A549 (cell line): ENCODE measurements at regions not wholly inside any gene's neighbourhood (a gene's known extent, or its start where the extent isn't known, plus 50 kb on each side); places are given as distances from the start of the nearest gene placed in this dataset.

Source experiments
- ATAC-seq, 2 experiments: fragments of 200-7000 bp in 1 of 2; fragments of >200 bp in 1 of 2; cut with Nextera tagmentation in 1 of 2; cut with Tn5 transposase in 1 of 2; 3 replicates each; pipeline versions ENCODE4 v1.8.0 to v1.9.1; 2018 to 2020; ENCODE audit warnings: mild to moderate bottlenecking in 1 of 2, moderate library complexity in 1 of 2
- CTCF ChIA-PET: fragments of 300-600 bp; sonication (Branson Sonifier 250); formaldehyde crosslinking; extraction: SDS; loops from one replicate; lab custom pipeline; 2021; ENCODE audit warnings: antibody characterized with exemption, inconsistent platforms; lab: Yijun Ruan, JAX
- POLR2A ChIA-PET: fragments of 350-600 bp; formaldehyde crosslinking; extraction: SDS; loops from one replicate; lab custom pipeline; 2021; ENCODE audit warnings: antibody characterized with exemption, inconsistent platforms; lab: Yijun Ruan, JAX
- DNase-seq, 2 experiments: peaks; one replicate each; pipeline versions ENCODE4 v3.0.0 to v3.0.0-alpha.2; 2011 to 2016; ENCODE audit warnings: low read depth in 1 of 2, low spot score in 1 of 2
- FAIRE-seq: peaks from 2 replicates; lab custom pipeline; 2011; peaks lifted over from hg19 to GRCh38; lab: Jason Lieb, UNC
- H3K27ac ChIP-seq, 2 experiments: fragments of >200 bp; sonication (Bioruptor Twin); formaldehyde crosslinking; 3 replicates each; pipeline ENCODE4 v1.5.1; 2016 to 2017
- H3K4me1 ChIP-seq: fragments of >200 bp; sonication (Bioruptor Twin); formaldehyde crosslinking; 3 replicates; pipeline ENCODE4 v1.6.1; 2016
- H3K4me2 ChIP-seq: fragments of >200 bp; sonication (Bioruptor Twin); formaldehyde crosslinking; 3 replicates; pipeline ENCODE4 v1.6.1; 2016
- H3K4me3 ChIP-seq: fragments of >200 bp; sonication (Bioruptor Twin); formaldehyde crosslinking; 3 replicates; pipeline ENCODE4 v1.5.1; 2016
- H3K9me3 ChIP-seq: fragments of >200 bp; sonication (Bioruptor Twin); formaldehyde crosslinking; 3 replicates; pipeline ENCODE4 v1.6.1; 2016
- CBX2 ChIP-seq: fragments of 200-600 bp; sonication (generic); IDR thresholded peaks from 2 replicates; pipeline ENCODE4 v1.6.1; 2016; ENCODE audit warnings: low read depth, mild to moderate bottlenecking, borderline replicate concordance
- CHD4 ChIP-seq: fragments of 200-600 bp; sonication (generic); IDR thresholded peaks from 2 replicates; pipeline ENCODE4 v1.6.1; 2016; ENCODE audit warnings: antibody characterized with exemption, mild to moderate bottlenecking, borderline replicate concordance
- EHMT2 ChIP-seq: fragments of 200-600 bp; sonication (generic); IDR thresholded peaks from 2 replicates; pipeline ENCODE4 v1.6.1; 2016; ENCODE audit warnings: antibody characterized with exemption, low read depth, mild to moderate bottlenecking, moderate library complexity
- EP300 ChIP-seq, 2 experiments: fragments of >200 bp; sonication (Bioruptor Twin); formaldehyde crosslinking; IDR thresholded peaks; 2 replicates in 1 of 2; 3 replicates in 1 of 2; pipeline ENCODE4 v1.6.1; 2016 to 2017
- FOXS1 ChIP-seq: fragments of 250-450 bp; sonication (Bioruptor Pico); IDR thresholded peaks from 2 replicates; pipeline ENCODE4 v1.5.0; 2020; ENCODE audit warnings: mild to moderate bottlenecking, moderate library complexity
- GATA3 ChIP-seq: IDR thresholded peaks from 2 replicates; pipeline ENCODE4 v1.6.1; 2012; ENCODE audit warnings: borderline replicate concordance
- HDAC2 ChIP-seq: fragments of 200-600 bp; sonication (generic); IDR thresholded peaks from 2 replicates; pipeline ENCODE4 v1.6.1; 2016
- HOXB13 ChIP-seq: fragments of 250-450 bp; sonication (Bioruptor Pico); IDR thresholded peaks from 2 replicates; pipeline ENCODE4 v1.5.0; 2020; ENCODE audit warnings: low read depth, mild to moderate bottlenecking, moderate library complexity
- MAFK ChIP-seq: fragments of 450-650 bp; IDR thresholded peaks from 2 replicates; pipeline ENCODE4 v1.6.1; 2014; ENCODE audit not compliant: partially characterized antibody
- MYC ChIP-seq: IDR thresholded peaks from 2 replicates; pipeline ENCODE4 v1.6.1; 2012; ENCODE audit warnings: mild to moderate bottlenecking, inconsistent platforms, low read length, improper control_type of control experiment, borderline replicate concordance
- POLR2AphosphoS2 ChIP-seq: conservative IDR thresholded peaks from 2 replicates; pipeline ENCODE4 v1.6.1; 2012; ENCODE audit warnings: low read length, improper control_type of control experiment, inconsistent platforms
- RAD21 ChIP-seq, 2 experiments: fragments of >200 bp in 1 of 2; sonication (Bioruptor Twin) in 1 of 2; formaldehyde crosslinking in 1 of 2; IDR thresholded peaks in 1 of 2; conservative IDR thresholded peaks in 1 of 2; 2 replicates in 1 of 2; 3 replicates in 1 of 2; pipeline ENCODE4 v1.6.1; 2012 to 2018; ENCODE audit warnings: inconsistent platforms in 1 of 2
- RARB ChIP-seq: fragments of 250-450 bp; sonication (Bioruptor Pico); IDR thresholded peaks from 2 replicates; pipeline ENCODE4 v1.8.0; 2021; ENCODE audit warnings: mild to moderate bottlenecking, moderate library complexity
- TFCP2L1 ChIP-seq: fragments of 250-450 bp; sonication (Bioruptor Pico); IDR thresholded peaks from 2 replicates; pipeline ENCODE4 v1.5.0; 2021; ENCODE audit warnings: mild to moderate bottlenecking
- TP53 ChIP-seq: fragments of 250-450 bp; sonication (Bioruptor Pico); IDR thresholded peaks from 2 replicates; pipeline ENCODE4 v1.5.0; 2021; ENCODE audit warnings: mild to moderate bottlenecking, moderate library complexity
- ZFP36 ChIP-seq: fragments of 450-650 bp; IDR thresholded peaks from 2 replicates; pipeline ENCODE4 v1.6.1; 2014; ENCODE audit warnings: borderline replicate concordance; ENCODE audit not compliant: partially characterized antibody
- ZNF302 ChIP-seq: fragments of 250-450 bp; sonication (Bioruptor Pico); IDR thresholded peaks from 2 replicates; pipeline ENCODE4 v1.9.0; 2021; ENCODE audit warnings: inconsistent platforms, mild to moderate bottlenecking, moderate library complexity
- WGBS: methylation state at CpG from one replicate; pipeline ENCODE4 v1.1.6; 2017; ENCODE audit errors: missing lambda C conversion rate; 5-methylcytosine and 5-hydroxymethylcytosine counted together
- TF ChIP-seq, protein P1 (sequence below): fragments of >200 bp; sonication (Bioruptor Twin); formaldehyde crosslinking; IDR thresholded peaks from 3 replicates; pipeline ENCODE4 v1.6.1; 2016
- TF ChIP-seq, protein P2 (sequence below): fragments of 450-650 bp; IDR thresholded peaks from 2 replicates; pipeline ENCODE4 v1.6.1; 2014; ENCODE audit warnings: antibody characterized with exemption
- TF ChIP-seq, protein P3 (sequence below): fragments of >200 bp; sonication (Bioruptor Twin); formaldehyde crosslinking; IDR thresholded peaks from 2 replicates; pipeline ENCODE4 v1.6.1; 2016

DNA sequence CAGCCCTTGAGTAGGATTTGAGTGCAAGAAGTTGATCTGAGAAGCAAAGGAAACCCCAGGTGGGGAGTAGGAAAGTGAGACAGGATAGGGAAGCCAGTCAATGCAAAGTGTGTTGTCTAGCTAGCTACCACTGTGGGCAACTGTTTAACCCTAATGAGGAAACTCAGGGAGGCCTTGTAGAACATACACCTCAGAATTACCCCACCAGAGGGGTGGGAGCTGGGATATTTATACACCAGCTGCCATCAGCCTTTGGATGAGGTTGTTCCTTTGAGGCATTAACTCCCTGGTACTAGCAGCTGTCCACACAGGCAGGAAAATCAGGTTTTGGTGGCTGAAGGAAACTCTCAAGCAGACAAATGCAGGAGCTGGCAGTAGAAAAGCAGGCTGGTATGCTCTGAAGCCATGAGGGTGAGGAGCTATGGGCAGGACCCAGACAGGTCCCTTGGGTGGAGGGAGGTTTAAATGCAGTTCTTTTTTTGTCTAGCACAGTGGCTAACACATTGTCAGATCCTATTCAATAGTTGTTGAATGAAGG, 60.1 kb upstream of the ARID5B start:
- DNase-seq (no peak), FAIRE-seq (no peak), ATAC-seq (no peak)
- ChIA-PET POLR2A (no interaction called here), CTCF (interaction anchor here (1.8 kb wide), 1 partner anchor 404 kb away, joined by 4 read pairs; no protein-coding TSS in a partner anchor)
- no peak overlapping the region for H3K4me2 ChIP-seq
- TF ChIP-seq EHMT2, result no peak
- TF ChIP-seq ZNF302 (CRISPR knock-in tag), result no peak
- no peak for TF ChIP-seq MYC
- no peak for TF ChIP-seq RAD21 (conservative IDR thresholded peaks at IDR 0.05 in 1 of 2, IDR thresholded peaks at IDR 0.05 in 1 of 2)
- no peak for TF ChIP-seq MAFK
- TF ChIP-seq TFCP2L1 (CRISPR knock-in tag), result no peak
- TF ChIP-seq, protein P1, sequence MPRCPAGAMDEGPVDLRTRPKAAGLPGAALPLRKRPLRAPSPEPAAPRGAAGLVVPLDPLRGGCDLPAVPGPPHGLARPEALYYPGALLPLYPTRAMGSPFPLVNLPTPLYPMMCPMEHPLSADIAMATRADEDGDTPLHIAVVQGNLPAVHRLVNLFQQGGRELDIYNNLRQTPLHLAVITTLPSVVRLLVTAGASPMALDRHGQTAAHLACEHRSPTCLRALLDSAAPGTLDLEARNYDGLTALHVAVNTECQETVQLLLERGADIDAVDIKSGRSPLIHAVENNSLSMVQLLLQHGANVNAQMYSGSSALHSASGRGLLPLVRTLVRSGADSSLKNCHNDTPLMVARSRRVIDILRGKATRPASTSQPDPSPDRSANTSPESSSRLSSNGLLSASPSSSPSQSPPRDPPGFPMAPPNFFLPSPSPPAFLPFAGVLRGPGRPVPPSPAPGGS, result no peak
- TF ChIP-seq CBX2, result no peak
- H3K27ac ChIP-seq, result no peak overlapping the region
- H3K9me3 ChIP-seq, result no peaks in the 10 kb centered on the region
- no peak overlapping the region for H3K4me3 ChIP-seq
- peaks cover 22% of the 10 kb centered on the region for H3K4me1 ChIP-seq

DNA sequence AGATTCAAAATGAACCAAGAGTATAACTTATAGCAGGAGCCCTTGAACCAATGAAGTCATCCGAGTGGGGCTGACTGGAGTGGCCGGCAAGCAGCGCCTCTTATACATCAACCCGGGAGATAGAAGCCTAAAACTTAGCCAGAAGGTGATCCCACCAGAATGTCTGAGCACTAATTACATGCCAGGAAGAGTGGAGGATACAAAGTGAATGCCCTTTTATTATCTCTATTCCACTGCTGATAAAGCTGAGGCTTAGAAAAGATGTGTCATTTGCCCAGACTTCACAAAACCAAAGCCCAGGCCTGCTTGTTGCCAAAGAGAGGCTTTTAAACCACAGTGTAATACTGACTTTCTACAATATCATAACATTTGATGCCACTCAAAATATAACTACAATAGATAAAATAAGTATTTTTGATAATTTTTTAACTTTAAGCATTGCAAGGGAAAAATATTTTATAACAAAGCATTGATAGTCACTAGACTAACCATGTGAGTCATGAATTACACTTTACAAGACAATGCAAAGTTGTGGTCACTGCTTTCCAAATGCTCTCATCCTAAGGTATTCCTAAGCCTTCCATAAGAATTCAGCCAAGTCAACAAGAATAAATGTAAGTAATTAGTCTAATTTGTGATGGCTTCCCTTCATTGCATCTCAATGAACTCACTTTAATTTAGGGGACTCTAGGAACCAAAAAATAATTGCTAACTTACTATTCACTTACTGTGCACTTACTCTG, 58.6 kb upstream of the ARID5B start:
- POLR2A ChIA-PET, result no interaction called here
- ATAC-seq (0 out of 6 replicates have a peak, but pooled peaks of 1 of the 2 experiments have one; percentile 36), FAIRE-seq (no peak), DNase-seq (no peak)
- CTCF ChIA-PET, result no interaction called here
- TF ChIP-seq CBX2, result no peak
- no peak for TF ChIP-seq MAFK
- TF ChIP-seq, protein P2, sequence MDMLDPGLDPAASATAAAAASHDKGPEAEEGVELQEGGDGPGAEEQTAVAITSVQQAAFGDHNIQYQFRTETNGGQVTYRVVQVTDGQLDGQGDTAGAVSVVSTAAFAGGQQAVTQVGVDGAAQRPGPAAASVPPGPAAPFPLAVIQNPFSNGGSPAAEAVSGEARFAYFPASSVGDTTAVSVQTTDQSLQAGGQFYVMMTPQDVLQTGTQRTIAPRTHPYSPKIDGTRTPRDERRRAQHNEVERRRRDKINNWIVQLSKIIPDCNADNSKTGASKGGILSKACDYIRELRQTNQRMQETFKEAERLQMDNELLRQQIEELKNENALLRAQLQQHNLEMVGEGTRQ, result no peak
- no peak overlapping the region for H3K4me3 ChIP-seq
- WGBS, result 90% methylated on average over 4 of the region's 4 CpGs
- no peak overlapping the region for H3K27ac ChIP-seq
- H3K9me3 ChIP-seq, result no peaks in the 10 kb centered on the region
- no peak overlapping the region for H3K4me2 ChIP-seq
- peaks cover 10% of the 10 kb centered on the region for H3K4me1 ChIP-seq

DNA sequence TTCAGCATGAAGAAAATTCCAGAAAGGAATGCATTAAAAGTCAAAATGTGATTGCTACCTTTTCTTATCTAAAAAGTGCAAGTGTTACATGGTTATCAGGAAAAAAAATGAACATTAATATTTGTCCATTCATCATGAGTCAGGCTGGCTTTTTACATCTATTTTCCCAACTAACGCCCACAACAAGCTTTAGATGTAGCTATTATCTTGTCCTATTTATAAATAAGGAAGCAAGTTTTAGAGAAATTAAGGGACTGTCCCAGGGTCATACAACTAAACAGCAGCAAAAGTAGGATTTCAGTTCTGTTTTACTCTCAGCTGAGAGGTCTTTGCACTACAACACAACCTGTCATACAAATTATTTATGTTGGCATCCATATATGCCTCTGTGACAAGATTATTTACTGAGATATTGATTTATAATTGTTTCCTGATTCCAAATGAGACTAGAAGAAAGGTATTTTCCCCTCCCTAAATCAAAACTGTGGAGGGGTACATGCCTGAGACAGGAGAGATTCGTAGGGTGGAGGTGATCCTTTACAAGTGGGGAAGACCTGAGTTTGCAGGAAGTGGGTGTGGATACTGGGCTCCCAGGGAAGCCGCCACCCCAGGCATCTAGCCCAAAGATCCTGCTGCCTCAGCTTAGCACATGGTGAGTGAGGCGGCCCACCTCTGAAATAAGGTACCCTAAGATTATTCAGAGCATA, 57.2 kb upstream of the ARID5B start:
- Histone ChIP-seq H3K27ac (no peak overlapping the region), H3K9me3 (no peaks in the 10 kb centered on the region), H3K4me1 (0 out of 3 replicates have a peak, but pooled peaks cover 6% of the 10 kb centered on the region), H3K4me3 (no peak overlapping the region), H3K4me2 (no peak overlapping the region)
- ATAC-seq (no peak), DNase-seq (no peak), FAIRE-seq (no peak)
- TF ChIP-seq HOXB13 (CRISPR knock-in tag) (no peak), CHD4 (no peak), EP300 (IDR thresholded peaks at IDR 0.05) (no peak)
- 77% methylated on average over 4 of the region's 4 CpGs for WGBS
- POLR2A ChIA-PET, result no interaction called here
- CTCF ChIA-PET, result no interaction called here

DNA sequence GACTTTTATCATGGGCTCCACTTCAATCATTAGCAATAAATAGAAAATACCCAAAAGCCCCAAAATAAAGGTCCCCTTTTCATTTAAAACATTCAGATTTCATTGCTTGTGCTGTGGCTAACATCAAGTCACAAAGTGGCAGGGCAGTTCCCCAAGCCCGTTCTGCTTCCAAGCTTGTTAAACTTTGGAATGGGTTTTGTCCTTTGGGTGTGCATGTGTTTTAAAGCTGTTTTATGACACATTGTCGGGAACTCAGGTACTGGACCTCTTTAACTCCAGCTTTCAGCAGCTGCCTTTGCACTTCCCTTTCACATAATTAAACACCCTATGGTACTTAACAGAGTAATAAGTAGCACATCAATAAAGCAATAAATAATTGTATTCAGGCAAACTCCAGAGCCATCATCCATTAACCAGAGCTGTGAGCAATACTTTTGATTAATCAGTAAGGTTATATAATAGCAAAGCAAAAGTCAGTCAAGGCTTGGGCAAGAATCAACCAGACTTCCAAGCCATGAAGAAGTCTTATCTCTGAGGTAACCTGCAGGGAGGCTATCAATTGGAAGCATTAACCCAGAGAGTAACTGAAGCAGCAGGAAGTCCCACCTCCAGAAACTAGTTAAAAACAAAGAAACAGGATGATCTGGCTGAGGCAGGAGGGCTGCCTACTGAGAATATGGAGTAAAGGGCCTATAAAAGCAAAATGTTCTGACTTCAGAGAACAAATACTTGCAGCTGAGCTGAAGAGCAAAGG, 56.1 kb upstream of the ARID5B start:
- 0 out of 3 replicates have a peak, but pooled peaks cover 6% of the 10 kb centered on the region for H3K4me1 ChIP-seq
- no peak for ATAC-seq

More for the DNA sequence above, 56.1 kb upstream of the ARID5B start:
- ChIA-PET CTCF (interaction anchor here (1.3 to 2.2 kb wide), 2 partner anchors 15 to 51 kb away, joined by 3 to 6 read pairs; no protein-coding TSS in a partner anchor), POLR2A (no interaction called here)
- DNase-seq, result no peak
- Histone ChIP-seq H3K27ac (no peak overlapping the region), H3K4me3 (no peak overlapping the region), H3K4me2 (no peak overlapping the region)
- WGBS, result 93% methylated on average over 2 of the region's 2 CpGs
- TF ChIP-seq POLR2AphosphoS2 (no peak), ZFP36 (no peak), TP53 (no peak), GATA3 (no peak), FOXS1 (CRISPR knock-in tag) (no peak), RARB (CRISPR knock-in tag) (no peak), HDAC2 (no peak), EP300 (IDR thresholded peaks at IDR 0.05) (no peak)
- TF ChIP-seq, protein P1, result no peak
- TF ChIP-seq, protein P3, sequence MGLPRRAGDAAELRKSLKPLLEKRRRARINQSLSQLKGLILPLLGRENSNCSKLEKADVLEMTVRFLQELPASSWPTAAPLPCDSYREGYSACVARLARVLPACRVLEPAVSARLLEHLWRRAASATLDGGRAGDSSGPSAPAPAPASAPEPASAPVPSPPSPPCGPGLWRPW, result no peak
- TF ChIP-seq, all 56 proteins: peak for 0
- H3K9me3 ChIP-seq, result no peaks in the 10 kb centered on the region
- FAIRE-seq, result no peak
